Activated naive CD4-positive, alpha-beta T cell (primary cell): ENCODE measurements at regions not wholly inside any gene's neighbourhood (a gene's known extent, or its start where the extent isn't known, plus 50 kb on each side); places are given as distances from the start of the nearest gene placed in this dataset.
"Not testable (repeated sequence)": the region's sequence is repeated elsewhere in the genome, so short reads cannot be mapped to it uniquely, and the experiment has no call there.

Experiments used
- DNase-seq, 4 experiments: peaks; one replicate each; lab custom pipeline; 2025; lab: John Stamatoyannopoulos, UW

DNA sequence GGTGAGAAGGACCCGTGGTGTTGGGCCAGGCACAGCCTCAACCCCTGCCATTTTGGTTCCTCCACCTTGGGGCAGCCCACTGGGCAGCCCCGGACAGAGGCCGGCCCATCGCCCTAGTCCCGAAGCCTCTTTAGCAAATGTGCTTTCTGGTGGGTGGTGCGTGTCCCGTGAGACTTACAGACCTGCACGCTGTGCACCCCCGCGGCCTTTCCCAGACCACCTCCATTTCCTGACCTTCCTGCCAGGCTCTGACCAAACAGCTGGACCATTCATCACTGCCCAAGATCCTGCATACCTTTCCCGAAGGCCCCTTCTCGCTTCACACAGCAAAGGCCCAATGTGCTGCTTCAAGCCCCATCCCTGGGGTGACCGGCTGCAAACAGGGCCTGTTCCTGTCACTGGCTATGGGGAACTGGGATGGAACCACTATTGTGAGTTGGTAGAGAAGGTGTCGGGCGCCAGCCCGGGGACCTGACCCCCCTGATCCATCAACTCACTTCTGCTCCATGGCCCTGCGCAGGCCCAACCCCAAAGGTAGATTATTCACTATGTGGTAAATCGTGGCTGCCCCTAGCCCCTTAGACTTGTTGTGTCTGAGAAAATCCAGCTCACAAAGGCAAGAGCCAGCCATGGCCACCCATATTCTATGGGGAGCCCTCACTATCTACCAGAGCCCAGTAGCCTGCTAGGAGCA is 341.0 kb downstream of the EIPR1 start:
- DNase-seq, result no peak

DNA sequence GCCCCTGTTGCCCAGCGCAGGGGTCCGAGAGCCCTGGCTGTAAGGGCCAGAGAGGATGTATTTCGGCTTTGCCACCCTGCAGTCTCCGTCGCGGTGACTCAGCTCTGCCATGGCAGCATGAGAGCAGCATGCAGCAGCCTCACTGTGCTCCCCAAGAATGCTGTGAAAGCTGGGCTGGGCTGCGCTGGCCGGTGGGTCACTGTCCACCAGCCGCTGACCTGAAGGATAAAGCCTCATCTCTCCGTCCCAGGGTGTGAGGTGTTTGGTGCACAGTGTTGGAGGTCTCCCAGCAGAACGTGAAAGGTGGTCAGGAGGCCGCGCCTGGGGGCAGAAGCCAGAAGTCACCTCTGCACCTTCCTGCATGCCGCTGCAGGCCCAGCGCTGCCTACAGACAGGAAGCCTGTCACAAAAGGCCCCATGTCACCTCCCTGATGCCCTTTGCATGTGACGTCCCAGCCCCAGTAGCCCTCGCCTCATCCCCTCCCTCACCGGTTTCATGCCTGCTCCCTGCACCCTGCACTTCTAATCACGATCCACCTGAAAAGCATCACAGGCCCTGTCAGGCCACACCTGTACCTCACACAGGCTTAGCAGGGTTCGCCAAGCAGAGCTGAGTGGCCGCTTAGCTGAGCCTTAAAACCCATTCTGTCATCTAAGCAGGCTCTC is 342.1 kb downstream of the EIPR1 start:
- no peak for DNase-seq

DNA sequence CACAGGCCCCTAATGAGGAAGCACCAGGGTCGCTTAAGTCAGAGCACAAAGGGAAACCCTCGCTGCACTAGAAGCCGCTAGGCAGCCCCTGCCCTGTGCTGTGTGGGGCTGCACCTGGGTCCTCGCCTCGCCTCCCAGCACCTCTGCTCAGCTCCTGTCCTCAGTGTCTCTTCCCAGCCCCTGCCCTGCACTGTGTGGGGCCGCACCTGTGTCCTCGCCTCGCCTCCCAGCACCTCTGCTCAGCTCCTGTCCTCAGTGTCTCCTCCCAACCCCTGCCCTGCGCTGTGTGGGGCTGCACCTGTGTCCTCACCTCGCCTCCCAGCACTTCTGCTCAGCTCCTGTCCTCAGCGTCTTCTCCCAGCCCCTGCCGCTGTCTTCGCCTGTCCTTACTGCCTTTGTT is 342.8 kb downstream of the EIPR1 start:
- no peak for DNase-seq

DNA sequence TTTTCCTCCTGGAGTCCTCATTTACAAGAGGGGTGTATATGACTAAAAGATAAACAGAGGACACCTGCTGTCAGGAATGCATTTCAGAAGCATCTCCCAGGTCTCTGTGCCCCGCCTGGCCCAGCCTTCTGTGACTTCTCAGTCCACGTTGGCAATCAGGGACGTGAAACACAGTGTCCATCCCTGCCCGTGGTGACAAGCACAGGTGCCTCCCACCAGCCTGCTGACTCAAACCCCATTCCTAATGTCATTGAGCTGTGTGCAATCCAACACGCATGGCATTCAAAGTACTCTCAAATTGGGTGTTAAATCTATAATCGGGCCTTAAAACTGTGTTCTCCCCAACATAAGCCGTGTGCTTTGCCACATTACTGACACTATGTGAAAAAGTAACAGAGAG is 343.2 kb downstream of the EIPR1 start:
- no peak for DNase-seq

DNA sequence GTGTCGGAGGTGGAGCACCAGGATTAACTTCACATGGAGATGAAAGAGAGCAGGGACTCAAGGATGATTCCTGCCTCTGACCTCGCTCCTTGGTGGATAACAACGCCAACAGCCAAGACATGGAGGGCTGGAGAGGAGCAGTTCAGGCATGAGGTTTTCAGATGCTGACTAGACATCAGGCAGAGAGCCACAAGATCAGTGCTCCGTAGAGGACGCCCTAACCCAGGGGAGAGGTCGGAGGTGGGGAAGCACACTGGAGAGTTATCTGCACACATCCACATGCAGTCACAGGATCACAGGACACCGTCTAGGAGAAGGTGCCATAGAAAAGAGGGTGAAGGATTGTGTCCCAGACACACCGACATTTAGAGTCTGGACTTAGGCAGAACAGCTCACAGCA is 344.3 kb downstream of the EIPR1 start:
- no peak for DNase-seq

DNA sequence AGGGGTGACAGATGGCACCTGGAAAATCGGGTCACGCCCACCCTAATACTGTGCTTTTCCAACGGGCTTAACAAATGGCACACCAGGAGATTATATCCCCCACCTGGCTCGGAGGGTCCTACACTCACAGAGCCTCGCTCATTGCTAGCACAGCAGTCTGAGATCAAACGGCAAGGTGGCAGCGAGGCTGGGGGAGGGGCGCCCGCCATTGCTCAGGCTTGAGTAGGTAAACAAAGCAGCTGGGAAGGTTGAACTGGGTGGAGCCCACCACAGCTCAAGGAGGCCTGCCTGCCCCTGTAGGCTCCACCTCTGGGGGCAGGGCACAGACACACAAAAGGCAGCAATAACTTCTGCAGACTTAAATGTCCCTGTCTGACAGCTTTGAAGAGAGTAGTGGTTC is 346.8 kb downstream of the EIPR1 start:
- DNase-seq, result not testable (repeated sequence)

DNA sequence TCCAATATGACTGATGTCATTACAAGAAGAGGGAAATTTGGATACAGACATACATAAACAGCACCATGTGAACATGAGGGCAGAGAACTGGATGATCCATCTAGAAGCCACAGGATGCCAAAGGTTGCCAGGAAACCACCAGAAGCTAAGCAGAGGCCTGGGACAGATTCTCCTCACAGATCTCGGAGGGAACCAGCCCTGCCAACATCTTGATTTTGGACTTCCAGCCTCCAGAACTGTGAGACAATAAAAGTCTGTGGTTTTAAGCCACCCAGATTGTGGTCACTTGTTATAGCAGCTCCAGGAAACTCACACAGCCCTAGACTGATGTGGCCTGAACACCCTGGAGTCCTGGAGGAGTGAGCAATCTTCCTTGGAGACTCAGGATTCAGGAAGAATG is 351.6 kb downstream of the EIPR1 start:
- no peak for DNase-seq

DNA sequence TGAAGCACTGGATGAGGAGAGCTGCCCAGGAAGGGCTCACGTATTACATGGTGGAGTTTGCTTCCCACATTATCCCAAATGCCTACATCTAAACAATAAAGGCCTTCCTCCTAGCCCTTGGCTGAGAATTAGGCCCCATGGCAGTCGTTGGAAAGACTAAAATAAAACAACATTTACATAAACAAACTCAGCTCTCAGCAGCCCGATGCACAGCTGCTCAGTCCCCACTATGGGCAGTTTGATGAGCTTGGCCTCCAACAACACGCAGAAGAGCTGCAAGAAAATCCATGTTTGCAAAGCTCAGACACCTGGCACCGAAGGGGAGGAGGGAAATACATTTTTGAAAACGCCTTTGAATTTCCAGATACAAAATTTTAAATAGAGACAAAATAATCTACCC is 352.4 kb downstream of the EIPR1 start:
- no peak for DNase-seq

DNA sequence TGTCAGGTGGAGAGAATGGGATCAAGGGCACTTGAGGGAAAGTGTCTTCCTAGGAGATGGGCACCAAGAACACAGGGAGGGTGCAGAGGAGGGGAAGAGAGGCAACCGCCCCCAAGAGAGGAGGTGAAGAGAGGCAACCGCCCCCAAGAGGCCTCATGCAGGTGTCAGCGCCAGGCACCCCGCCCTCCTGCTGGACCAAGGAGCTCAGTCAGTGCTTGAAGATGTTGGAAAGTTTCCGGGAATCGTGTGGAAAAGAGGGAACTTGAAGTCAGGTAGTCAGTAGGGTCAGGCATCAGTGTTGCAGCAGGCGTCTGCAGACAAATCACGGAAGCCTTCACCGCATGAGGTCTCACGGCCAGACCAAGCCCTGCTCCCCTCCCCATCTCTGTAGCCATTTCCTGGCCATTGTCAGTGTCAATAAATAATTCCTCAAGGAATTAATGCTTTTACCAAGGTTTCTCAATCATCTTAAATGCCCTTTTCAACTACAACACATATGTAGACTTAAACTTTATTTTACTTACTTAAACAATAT is 353.1 kb downstream of the EIPR1 start:
- DNase-seq, result no peak

DNA sequence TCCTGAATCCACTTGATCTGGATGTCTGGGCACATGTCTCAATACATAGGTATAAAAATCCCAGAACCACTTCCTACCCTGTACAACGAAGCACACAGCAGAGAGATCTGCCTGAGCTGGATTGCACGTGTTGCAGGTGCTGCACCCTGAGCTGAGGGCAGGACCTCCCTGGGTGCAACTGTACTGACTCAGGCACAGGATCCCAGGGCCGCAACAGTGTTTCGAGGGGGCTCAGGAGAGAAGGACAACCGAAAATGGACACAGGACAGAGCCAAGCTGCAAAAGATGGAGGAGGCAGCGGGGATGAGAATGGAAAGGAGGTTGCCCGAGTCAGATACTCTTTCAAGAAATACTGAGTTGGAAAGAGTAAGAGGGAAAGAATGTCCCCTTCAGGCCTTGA is 354.1 kb downstream of the EIPR1 start:
- DNase-seq, result no peak

DNA sequence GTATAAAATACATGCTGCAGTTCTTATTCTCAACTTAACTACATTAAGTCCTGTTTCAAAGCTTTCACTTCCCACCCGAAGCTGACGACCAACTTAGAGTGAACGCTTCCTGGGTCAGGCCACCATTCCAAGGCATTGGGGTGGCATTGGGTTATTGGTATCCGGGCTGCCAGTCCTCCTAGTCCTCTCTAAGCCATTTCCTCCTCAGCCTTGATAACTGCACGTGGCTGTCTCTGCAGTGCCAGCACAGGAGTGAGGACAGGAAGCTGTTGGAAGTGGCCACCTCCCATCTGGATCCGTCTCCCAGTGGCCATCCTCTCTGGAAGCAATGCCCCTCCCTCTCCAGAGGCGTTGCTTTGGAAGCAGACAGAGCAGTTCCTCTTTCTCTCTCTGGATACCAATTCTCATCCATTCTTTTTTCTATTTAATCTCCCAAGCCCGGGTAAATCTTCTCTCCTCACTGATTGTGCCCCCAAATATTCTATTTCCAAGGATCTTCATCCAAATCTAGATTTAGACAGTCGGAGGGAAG is 354.7 kb downstream of the EIPR1 start:
- DNase-seq, result no peak

DNA sequence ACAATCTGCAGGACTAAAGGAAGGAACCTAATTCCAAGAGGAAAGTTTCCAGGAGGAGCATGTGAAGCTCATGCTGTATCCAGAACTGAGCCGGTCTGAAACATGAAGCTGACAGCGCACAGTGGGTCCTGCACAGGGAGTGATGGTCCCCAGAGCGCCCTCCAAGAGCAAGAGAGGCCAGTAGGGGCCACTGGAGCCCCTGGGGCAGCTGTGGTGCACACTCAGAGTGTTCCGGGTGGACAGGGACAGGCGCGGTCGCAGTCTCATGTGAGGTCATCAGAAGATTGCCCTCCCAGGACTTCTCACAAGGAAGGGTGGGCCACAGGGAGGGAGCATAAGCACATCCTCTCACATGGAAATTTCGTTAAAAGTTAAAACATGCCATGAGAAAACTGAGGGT is 355.9 kb downstream of the EIPR1 start:
- no peak for DNase-seq

DNA sequence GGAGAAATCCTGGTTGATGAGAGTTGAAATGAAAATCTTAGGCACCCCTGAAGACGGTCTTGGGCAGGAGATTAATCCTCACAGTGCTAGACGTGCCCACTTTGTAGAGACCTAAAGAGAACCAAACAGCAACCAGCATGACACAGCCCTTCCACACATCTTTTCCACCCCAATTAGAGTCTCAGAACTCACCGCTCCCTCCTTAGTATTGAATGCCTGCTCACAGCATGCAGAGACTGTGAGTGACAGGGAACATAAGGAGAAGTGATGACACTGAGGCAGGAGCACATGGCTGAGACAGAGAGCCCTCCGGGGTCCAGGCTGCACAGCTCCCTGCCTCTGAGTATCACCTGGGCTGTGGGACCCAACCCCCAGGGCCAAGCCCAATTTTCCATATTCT is 367.6 kb downstream of the EIPR1 start:
- DNase-seq, result no peak

DNA sequence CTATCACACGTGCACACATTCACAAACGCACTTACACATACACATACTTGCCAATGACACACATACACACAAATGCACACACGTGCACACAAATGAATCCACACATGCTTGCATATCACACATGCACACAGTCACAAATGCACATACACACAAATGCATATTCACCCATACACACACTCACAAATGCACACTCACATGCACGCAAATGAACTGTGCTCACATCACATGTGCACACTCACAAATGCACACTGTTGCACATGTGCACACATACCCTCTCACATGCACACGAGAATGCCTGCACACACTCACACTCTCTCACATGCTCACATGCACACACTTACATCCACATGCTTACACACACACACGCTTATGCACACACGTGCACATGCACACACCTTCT is 368.1 kb downstream of the EIPR1 start:
- no peak for DNase-seq

DNA sequence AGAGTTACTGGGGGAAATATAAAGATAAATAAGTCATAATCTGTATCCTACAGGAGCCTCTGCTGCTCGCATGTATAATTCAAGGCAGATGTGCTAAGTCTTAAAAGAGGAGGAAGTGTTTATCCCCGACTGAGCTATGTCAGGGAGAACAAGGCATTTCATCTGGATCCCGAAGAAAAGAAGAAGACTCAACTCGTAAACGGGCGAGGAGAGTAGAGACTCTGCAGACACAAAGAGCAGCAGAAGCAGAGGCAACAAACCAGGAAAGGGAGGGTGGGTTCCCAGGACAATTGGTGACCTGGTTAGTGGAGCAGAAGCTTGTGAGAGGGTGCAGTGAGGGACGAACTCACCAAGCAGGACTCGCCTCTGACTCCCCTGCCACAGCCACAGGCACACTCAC is 368.6 kb downstream of the EIPR1 start:
- no peak for DNase-seq

DNA sequence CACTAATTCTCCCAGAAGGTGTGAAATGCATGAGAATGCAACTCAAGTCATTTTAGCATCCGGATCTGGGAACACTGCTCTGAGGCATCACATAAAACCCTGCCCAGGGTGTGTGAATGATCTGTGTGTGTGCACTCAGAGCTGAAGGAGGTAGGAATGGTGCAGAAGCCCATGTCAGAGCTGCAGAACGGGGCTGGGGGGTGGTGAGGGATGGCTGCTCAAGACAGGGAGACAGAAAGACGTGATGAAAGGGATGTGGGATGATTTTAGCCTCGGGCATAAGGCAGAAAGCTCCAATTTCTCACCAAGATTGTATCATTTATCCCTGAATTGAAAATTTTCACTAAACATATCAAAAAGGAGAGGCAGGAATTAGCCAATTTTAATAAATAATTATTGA is 369.1 kb downstream of the EIPR1 start:
- no peak for DNase-seq

DNA sequence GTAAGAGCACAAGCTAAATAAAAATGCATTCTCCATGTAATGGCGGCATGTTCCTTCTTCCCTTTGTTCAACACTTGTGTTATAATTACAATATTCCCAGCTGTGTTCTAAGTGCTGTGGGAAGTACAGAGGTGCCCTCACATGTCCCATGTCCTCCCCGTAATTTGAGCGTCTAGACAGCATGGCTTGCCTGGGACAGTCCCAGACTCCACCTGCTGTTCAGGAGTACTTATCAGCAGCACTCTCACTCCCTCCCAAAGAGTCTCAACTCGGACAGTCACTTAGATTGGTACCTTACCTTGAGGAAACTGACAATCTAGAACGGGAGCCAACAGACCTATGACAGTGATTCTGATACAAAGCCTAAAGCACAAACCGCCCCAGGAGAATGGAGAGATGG is 370.5 kb downstream of the EIPR1 start:
- DNase-seq, result no peak

DNA sequence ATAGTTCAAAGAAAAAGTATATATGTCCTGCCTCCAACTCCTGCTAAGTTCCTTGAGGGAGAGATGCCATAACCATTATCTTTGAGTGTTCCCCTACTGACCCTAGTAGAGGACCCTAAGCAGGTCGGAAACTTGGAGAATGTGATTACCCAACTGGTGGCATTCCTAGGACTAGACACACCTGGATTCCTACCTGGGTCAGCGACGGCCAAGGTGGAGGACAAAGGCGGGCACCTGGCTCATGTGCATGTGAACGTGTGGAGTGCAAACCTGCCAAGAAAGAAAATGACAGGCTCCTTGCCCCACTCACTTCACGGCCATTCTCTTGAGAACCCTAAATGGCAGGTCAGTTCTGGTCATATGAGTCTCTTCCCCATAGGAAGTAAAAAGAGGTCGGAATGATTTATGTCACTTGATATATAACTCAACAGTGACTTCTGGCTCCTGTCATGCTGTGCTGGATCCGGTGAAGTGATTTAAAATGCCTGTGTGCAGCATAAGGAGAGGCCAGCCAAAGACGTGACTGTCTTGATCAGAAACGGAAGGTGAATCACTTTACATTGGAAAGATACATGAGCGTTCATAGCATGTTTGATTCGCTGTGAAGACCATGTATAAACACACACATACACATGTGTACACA is 371.6 kb downstream of the EIPR1 start:
- no peak for DNase-seq

DNA sequence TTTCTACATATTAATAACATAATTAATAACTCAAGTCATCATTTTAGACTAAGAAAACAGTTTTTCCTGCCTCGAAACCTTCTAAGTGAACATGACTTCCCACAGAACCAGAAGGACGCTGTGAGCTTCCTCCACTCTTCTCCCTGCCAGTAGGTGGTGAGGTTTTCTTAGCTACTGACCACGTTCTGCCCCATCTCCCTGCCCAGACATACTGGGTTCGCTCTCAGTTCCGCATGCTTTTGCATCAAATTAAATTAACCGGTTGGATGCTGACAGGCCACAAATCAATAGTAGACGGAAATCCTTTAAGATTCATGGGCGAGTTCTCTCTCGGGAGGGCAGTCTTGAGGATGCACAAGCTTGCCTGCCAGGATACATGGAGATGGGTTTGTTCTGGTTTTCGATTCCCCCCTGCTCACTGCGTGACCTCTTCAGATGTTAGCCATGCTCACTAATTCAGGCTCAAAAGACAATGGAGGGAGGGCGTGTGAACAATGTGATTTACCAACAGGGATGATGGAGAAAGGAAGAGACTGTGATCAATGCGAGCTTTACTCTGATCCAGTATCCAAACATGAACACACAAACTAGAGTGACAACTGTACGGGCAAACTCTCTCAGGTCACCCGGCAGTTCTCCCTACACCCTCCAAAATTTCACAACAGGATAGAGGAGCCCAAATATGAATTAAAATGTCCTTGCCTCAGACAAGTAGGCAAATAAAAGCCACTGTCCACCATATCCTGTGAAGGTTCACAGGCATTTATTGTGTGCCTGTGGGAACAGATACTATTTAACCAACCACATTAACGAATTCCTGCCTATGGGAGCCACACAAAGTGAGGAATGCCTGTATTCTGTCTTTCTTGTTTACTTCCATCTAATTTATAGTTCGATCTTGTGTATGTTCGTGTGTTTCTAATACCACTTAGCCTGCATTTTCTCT is 375.7 kb downstream of the EIPR1 start:
- no peak for DNase-seq

DNA sequence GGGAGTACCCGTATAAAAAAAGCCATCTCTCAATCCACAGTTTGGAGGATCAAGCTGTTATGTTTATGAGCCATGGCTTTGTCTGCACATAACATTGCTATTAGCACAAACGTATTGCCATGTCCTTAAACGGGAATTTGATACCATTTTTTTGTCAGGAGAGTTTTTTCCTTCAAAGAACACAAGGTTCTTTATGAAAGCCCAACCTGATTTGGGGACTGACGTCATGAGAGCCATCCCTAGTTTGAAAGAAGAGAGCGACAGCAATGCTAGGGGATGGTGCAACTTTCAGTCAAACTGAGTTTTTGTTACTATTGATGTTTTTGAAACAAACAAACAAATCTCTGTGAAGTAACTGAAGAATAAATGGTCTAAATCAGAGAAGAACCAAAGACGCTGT is 376.6 kb downstream of the EIPR1 start:
- DNase-seq, result no peak

DNA sequence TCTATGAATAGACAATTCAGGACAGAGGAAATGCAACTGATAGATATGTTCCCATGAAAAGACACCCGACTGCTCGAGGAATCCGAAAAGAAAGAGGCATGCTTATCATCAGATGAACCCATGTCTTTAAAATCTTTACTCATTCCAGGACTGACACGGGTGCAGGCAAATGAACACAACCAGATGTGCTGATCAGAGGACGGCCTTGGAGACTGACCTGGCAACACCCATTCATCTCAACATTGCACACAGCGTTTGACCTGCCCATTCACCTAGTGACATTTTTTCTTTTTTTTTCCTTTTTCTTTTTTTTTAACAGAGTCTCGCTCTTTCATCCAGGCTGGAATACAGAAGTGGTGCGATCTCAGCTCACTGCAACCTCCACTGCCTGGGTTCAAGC is 377.5 kb downstream of the EIPR1 start:
- DNase-seq, result no peak

DNA sequence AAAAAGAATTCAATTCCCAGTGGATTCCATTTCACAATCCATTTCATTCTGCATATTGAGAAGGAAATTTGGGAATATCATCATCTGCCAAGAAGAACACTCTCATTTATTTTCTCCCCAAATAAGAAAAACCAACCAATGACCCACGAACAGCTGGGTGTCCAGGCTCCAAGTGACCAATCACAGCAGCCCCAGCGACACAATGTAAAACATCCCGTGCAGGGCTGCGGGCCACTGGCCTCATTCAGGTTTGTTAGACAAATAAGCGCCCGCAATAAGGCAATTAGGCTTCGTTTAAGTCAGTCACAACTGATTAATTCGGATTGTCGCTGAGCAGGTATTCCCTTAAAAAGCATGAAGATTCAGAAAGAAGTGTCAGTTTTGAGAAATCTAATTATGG is 378.6 kb downstream of the EIPR1 start:
- DNase-seq, result no peak
